T-helper 2 cell (primary cell): ENCODE measurements at regions not wholly inside any gene's neighbourhood (a gene's known extent, or its start where the extent isn't known, plus 50 kb on each side); places are given as distances from the start of the nearest gene placed in this dataset.
A peak's percentile ranks its signal among the peaks of the same experiment; 100 is the strongest.
"Not testable (repeated sequence)": the region's sequence is repeated elsewhere in the genome, so short reads cannot be mapped to it uniquely, and the experiment has no call there.

Experiments used
- DNase-seq, 5 experiments: peaks; one replicate each; pipeline versions ENCODE4 v3.0.0 to v3.0.0-alpha.2; 2012 to 2022

DNA sequence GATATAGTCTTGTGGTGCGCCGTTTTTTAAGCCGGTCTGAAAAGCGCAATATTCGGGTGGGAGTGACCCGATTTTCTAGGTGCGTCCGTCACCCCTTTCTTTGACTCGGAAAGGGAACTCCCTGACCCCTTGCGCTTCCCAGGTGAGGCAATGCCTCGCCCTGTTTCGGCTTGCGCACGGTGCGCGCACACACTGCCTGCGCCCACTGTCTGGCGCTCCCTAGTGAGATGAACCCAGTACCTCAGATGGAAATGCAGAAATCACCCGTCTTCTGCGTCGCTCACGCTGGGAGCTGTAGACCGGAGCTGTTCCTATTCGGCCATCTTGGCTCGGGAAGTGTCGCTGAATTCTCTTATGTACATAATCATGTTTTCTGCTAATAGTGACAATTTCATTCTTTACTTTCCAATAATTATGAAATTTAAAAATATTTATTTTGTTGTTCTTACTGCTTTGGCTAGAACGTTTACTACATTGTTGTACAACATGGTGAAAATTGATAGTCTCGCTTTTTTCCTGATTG, 61.2 kb upstream of the MINDY3 start:
- DNase-seq, result not testable (repeated sequence)

- DNase-seq, result no peak
Observed at GRCh38 chr10:15931376-15931775, 71.1 kb upstream of the MINDY3 start.

GRCh38 chr10:15939543-15939942, 79.2 kb upstream of the MINDY3 start:
- DNase-seq, result not testable (repeated sequence)

- DNase-seq, result no peak
Observed at GRCh38 chr10:15943426-15943825, 83.1 kb upstream of the MINDY3 start.

- no peak for DNase-seq
Observed at GRCh38 chr10:15954188-15954587, 93.9 kb upstream of the MINDY3 start.

DNA sequence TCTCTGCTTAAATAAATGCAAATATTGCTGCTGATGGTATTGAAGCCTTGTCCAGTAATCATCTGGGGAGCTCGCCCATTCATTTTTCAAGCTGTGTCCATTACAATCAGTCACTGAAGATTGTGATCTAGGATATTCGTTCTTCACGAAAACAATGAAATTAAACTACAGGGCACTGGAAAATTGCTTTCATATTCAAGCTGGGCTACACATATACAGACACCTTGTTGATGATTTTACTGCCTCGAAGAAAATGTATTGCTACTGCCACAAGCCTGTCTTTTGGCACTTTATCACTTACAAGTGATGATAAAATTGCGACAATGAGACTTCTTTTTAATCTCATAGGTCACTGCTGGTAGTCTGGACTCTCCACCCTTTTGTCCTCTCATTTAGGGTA, 100.0 kb upstream of the MINDY3 start:
- DNase-seq, result no peak

DNA sequence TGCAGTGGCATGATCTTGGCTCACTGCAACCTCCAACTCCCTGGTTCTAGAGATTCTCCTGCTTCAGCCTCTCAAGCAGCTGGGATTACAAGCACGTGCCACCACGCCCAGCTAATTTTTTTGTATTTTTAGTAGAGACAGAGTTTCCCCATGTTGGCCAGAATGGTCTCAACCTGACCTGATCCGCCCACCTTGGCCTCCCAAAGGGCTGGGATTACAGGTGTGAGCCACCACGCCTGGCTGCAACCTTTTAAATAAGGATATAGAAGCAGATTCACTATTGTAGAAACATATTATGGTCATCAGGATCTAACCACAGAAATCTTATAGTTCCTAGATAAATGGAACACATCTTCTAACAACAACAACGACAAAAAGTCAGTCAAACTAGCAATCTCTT, 112.4 kb upstream of the MINDY3 start:
- DNase-seq, result not testable (repeated sequence)

DNA sequence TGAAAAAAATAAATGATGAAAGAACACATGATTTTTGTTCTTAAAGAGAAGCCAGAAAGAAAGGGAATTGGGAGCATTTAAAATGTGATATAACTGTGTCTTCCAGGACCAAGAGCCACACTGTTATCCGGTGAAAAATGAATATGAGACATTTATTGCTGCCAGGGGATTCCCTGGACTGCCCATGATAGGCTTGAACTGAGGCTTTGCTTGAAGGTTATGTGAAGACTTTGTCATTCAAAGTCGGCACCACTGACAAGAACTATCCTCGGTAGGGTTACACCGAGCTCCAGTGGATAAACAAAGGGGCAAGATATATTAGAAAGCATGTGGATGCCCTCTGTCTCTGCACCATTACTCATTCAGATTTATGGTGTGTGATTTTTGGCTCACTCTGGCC, 125.4 kb upstream of the MINDY3 start:
- no peak for DNase-seq

DNA sequence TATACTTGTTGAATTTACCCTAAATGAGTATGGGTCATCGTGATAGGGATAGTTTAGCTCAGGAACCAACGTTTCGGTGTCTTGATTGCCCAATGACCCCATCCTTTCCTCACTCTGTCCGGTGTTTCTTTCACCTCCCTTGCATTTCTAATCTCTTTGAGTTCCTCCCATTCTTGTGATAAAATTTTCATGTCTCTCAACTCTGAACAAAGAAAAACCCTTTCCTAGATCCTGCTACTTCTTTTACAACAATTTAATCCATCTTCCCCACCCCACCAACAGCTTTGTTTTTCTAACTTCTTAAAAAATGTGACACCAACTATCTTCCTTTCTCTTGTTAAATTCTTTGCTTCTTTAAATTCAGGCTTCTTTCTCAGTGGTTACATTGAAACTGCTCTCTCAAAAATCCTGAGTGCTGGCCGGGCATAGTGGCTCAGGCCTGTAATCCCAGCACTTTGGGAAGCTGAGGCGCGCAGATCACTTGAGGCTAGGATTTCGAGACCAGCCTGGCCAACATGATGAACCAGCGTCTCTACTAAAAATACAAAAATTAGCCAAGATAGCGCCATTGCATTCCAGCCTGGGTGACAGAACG, 130.3 kb upstream of the MINDY3 start:
- no peak for DNase-seq

DNA sequence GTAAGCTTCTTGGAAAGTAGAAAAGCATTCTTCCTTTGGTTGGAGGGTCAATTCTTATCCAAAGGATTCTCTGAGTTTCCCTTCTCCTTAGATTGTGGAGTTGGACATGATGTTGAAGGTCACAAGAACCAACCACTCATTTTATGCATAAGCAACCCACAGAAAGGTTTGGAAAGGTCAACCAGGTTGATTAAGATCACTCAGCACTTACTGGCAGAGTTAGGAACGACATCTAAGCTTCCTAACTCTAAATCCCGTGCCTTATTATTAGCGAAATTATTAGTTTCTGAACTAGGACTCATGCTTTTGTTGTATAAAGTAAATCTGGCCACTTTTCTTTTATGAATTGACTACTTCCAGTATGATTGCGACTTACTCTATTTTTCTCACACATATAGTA, 137.0 kb upstream of the MINDY3 start:
- no peak for DNase-seq

GRCh38 chr10:16001581-16001980, 141.3 kb upstream of the MINDY3 start:
- DNase-seq, result no peak

DNA sequence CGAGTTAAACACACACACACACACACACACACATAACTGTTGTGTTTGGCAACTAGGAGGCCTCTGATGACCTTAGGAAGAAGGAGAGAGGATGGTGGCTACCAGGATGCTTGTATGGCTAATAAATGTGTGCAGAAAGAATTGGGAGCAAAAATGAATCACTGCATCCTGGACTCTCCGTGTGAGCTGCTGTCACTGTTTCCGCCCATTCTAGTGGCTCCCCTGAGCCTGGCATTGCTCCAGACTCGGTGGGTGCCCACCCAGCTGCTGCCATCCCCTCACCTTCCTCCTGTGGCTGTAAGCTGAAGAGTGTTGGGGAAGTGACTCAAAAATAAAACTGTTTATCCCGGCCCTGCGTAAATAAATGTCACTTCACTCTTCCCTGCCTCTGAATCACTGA, 149.5 kb upstream of the MINDY3 start:
- DNase-seq, result no peak

- DNase-seq, result no peak
Observed at GRCh38 chr10:16011548-16011947, 151.2 kb upstream of the MINDY3 start.

DNA sequence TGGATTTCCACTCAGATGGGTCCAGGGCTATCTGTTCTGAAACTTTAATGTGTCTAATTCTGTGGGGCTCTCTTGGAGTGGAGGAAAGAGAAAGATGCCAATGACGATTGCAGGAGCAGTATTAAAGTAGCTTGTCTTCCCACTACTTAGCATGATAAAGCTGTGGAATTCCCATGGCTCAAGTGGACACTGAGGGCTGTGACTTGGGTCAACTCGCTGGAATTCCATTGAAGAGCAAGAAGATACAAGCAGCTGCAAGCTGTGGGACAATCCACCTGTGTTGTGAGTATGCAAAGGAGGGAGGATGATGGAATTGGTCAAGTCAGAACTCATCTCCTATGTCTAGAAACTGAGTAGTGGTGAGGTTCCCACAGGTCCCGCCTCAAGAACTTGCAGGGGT, 154.2 kb upstream of the MINDY3 start:
- DNase-seq, result no peak

- DNase-seq, result no peak
Observed at GRCh38 chr10:16016688-16017087, 156.4 kb upstream of the MINDY3 start.

DNA sequence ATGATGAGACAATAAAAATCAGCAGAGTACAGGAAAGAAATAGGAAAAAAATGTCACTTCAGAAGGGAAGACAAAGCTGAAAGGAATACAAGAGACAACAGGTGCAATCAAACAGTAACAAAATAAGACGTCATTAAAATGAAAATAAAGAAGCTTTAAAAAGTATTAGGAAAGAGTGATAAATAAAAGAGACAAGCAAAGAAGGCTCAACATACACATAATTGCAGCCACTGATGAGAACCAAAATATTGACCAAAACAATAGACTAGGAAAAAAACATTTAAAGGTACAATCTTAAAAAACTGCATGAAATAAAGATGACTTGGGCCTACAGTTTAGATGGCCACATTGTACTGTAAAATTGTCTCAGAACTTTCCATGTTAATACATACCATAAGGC, 160.5 kb upstream of the MINDY3 start:
- no peak for DNase-seq

DNA sequence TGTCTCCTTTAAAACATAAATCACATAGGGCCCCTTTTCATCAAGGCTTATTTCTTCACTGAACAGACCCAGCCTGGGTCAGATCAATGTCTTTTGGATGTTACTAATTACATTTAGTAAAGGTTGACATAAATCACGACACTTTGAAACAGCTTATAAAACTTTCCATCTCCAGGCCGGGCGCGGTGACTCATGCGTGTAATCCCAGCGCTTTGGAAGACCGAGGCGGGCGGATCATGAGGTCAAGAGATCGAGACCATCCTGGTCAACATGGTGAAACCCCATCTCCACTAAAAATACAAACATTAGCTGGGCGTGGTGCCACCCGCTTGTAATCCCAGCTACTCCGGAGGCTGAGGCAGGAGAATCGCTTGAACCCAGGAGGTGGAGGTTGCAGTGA, 166.5 kb upstream of the MINDY3 start:
- not testable (repeated sequence) for DNase-seq

DNA sequence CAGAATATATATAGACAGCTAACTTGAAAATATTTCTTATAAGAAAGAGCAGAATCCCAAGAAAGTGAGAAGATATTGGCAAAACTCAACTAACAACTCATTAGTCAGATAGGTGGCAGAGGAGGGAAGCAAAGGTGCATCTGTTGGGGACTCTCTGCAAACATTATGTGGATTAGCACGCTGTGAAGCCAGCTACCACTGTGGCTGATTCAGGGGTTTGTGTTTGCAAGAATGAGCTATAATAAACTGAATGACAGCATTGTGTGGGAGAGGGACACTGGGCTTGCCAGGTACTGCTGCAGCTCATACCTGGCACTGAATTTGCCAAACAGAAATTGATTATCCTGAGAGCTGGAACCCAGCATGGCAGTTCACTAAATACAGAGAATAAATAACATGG, 170.3 kb upstream of the MINDY3 start:
- DNase-seq, result no peak

- DNase-seq, result no peak
Observed at GRCh38 chr10:16049050-16049449, 188.7 kb upstream of the MINDY3 start.

- no peak for DNase-seq
Observed at GRCh38 chr10:16049782-16050181, 189.5 kb upstream of the MINDY3 start.

DNA sequence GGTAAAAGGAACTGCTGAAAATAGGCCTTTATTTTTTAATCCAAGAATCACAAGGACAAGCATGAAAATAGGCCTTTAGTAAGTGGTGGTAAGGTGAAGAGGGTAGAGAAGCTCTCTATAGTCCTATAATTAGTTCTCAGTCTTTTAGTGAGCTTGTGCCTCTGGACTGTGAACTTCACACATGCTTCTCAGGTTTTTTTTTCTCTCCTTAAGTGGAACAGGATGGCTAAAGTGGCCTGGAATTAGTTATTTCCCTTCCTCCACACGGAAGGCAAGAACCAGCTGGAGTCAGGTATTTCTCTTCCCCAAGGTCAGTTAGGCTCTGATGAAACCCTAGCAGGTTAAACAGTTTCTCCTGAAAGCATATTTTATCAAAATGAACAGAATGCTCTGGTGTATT, 203.0 kb upstream of the MINDY3 start:
- DNase-seq, result no peak

DNA sequence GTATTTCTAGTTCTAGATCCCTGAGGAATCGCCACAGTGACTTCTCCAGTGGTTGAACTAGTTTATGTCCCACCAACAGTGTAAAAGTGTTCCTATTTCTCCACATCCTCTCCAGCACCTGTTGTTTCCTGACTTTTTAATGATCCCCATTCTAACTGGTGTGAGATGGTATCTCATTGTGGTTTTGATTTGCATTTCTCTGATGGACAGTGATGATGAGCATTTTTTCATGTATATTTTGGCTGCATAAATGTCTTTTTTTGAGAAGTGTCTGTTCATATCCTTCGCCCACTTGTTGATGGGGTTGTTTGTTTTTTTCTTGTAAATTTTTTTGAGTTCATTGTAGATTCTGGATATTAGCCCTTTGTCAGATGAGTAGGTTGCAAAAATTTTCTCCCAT, 223.2 kb upstream of the MINDY3 start:
- DNase-seq, result not testable (repeated sequence)

DNA sequence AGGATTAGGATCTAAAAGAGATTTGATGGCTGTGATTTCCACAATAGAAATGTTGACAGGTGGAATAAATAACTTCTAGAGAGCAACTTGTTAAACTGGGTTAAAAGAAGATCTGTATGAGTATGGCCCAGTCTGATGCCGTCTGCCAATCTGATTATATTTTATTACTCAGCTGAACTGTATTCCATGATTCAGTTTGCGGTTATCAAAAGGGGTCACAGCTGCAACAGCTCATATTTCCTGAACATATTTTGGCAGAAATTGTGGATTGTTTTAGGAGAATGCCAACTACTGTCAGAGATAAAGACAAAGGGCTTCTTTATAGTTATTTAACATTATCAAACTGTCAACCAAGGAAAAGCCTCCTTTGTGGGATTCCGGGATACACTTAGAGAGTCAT, 244.8 kb upstream of the MINDY3 start:
- DNase-seq, result no peak

DNA sequence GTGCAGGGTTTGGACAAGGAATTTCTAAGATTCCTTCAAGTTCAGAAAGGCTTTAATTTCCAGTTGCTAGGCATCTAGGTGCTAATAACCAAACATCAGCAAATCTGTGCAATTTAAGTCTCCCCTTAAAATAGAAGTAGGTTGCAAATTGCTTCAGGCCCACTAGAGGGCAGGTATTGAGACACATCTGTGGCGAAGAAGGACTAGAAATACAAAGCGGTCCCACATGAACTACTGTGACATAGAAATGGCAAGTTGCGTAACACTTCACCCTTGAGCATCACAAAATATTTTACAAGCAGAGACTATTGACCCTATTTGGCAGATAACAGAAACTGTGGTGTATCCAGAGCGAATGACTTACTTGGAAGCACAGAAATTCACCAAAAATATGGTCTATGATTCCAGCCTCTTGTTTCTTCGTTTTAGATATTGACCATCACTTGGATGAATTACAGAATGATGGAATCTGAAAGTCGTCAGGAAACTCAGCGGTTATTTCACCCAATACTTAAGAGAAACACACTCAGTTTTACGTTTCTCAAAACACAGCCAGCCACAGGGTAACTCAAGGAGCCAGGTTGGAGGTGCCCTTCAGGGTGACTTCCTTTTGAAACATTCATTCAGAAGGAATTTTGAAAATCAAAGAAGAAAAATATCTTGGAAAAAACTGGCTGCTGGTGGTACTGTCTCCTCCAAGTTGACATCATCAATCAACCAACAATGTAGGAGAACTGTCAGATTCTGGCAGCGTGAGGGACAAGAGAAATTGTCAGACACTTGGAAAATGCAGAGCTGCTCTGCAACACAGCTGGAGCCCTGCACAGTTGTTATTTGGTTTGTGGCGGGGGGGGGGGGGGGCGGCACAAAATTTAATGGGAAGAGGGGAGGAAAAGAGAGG, 256.3 kb upstream of the MINDY3 start:
- DNase-seq, result peak in 1 of 5 experiments; percentile 27
